ENCODE measurements at regions not wholly inside any gene's neighbourhood (a gene's known extent, or its start where the extent isn't known, plus 50 kb on each side); places are given as distances from the start of the nearest gene placed in this dataset.

DNA sequence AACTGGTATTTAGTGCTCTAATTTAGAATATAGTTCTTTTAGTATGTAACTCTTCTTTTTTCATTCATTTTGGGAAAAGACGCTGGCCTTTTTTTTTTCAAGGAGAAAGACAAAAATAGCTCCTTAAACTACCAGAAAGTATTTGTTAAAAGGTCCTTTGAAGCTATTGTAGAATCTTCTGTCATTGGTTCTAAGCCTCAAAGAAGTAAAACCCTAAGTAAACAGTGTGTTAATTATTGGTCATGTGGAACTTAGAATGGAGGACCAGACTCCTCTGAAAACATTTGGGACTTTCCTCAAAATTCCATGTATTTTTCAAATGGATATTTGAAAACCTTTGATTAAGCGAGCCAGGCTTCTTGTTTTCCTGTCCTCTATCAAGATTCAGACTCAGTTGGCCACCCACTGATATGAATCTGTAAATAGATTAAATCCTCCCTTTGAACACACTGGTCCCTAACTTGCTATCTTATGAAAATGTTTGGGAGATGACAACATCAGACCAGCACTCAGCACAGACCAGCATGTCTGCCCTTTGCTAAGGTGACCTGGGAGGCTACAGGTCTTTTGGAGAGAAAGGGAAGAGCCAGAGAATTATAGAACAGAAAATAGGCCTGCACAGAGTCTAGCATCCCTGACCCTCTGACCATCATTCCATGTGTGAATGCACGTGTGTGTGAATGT, 120.3 kb upstream of the GATA6 start:
- DNase-seq (ENCODE audit: insufficient read length, low spot score) (no peak), FAIRE-seq (no peak)
- no peak for TF ChIP-seq SPI1 (IDR thresholded peaks at IDR 0.05; ENCODE audit: low read depth, low read length)
- TF ChIP-seq POU2F2 (IDR thresholded peaks at IDR 0.05; ENCODE audit: low read depth, low read length) = no peak
- no peak for TF ChIP-seq POLR2AphosphoS5 (IDR thresholded peaks at IDR 0.05; ENCODE audit: low read depth, low read length)
- no peak for TF ChIP-seq TAF1 (IDR thresholded peaks at IDR 0.05; ENCODE audit: low read depth, low read length)
- TF ChIP-seq POLR2A (IDR thresholded peaks at IDR 0.05; ENCODE audit: low read depth, low read length) = no peak
- TF ChIP-seq PAX5 (IDR thresholded peaks at IDR 0.05; ENCODE audit: insufficient read depth, low read length, severe bottlenecking) = no peak

- TF ChIP-seq POLR2AphosphoS5 (IDR thresholded peaks at IDR 0.05; ENCODE audit: low read depth, low read length) (no peak), TAF1 (IDR thresholded peaks at IDR 0.05; ENCODE audit: low read depth, low read length) (no peak), POLR2A (IDR thresholded peaks at IDR 0.05; ENCODE audit: low read depth, low read length) (no peak), POU2F2 (IDR thresholded peaks at IDR 0.05; ENCODE audit: low read depth, low read length) (no peak), SPI1 (IDR thresholded peaks at IDR 0.05; ENCODE audit: low read depth, low read length) (no peak), PAX5 (IDR thresholded peaks at IDR 0.05; ENCODE audit: insufficient read depth, low read length, severe bottlenecking) (no peak)
- FAIRE-seq = no peak
- no peak for DNase-seq (ENCODE audit: insufficient read length, low spot score)
Measured at GRCh38 chr18:22052405-22053105, 116.8 kb upstream of the GATA6 start.

GRCh38 chr18:22055466-22056238, 113.7 kb upstream of the GATA6 start:
- DNase-seq (ENCODE audit: insufficient read length, low spot score) (no peak), FAIRE-seq (no peak)
- no peak for TF ChIP-seq TAF1 (IDR thresholded peaks at IDR 0.05; ENCODE audit: low read depth, low read length)
- no peak for TF ChIP-seq POU2F2 (IDR thresholded peaks at IDR 0.05; ENCODE audit: low read depth, low read length)
- no peak for TF ChIP-seq SPI1 (IDR thresholded peaks at IDR 0.05; ENCODE audit: low read depth, low read length)
- TF ChIP-seq POLR2A (IDR thresholded peaks at IDR 0.05; ENCODE audit: low read depth, low read length) = no peak
- TF ChIP-seq PAX5 (IDR thresholded peaks at IDR 0.05; ENCODE audit: insufficient read depth, low read length, severe bottlenecking) = no peak
- no peak for TF ChIP-seq POLR2AphosphoS5 (IDR thresholded peaks at IDR 0.05; ENCODE audit: low read depth, low read length)

DNA sequence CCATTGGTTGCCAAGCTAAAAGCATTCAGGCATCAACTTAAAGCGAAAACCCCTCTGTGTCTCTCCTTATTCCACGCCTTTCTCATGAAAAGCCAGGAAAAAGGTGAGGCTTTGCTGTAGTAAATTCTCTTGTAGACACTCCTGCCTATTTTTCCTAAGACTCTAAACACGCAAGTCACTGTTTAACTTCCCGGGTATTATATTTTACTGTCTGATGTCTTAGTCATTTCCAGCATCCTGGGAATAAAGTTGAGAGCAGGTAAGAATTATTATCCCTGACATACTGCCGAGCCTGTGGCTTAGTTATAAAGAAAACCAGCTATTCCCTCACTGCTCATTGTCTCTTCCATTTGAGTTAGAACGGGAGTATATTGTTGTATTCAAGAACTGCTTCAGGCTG, 112.4 kb upstream of the GATA6 start:
- no peak for TF ChIP-seq POLR2A (IDR thresholded peaks at IDR 0.05; ENCODE audit: low read depth, low read length)
- no peak for TF ChIP-seq TAF1 (IDR thresholded peaks at IDR 0.05; ENCODE audit: low read depth, low read length)
- no peak for TF ChIP-seq PAX5 (IDR thresholded peaks at IDR 0.05; ENCODE audit: insufficient read depth, low read length, severe bottlenecking)
- no peak for TF ChIP-seq POU2F2 (IDR thresholded peaks at IDR 0.05; ENCODE audit: low read depth, low read length)
- TF ChIP-seq POLR2AphosphoS5 (IDR thresholded peaks at IDR 0.05; ENCODE audit: low read depth, low read length) = no peak
- no peak for TF ChIP-seq SPI1 (IDR thresholded peaks at IDR 0.05; ENCODE audit: low read depth, low read length)
- FAIRE-seq (no peak), DNase-seq (ENCODE audit: insufficient read length, low spot score) (no peak)

- TF ChIP-seq PAX5 (IDR thresholded peaks at IDR 0.05; ENCODE audit: insufficient read depth, low read length, severe bottlenecking) (no peak), POU2F2 (IDR thresholded peaks at IDR 0.05; ENCODE audit: low read depth, low read length) (no peak), POLR2AphosphoS5 (IDR thresholded peaks at IDR 0.05; ENCODE audit: low read depth, low read length) (no peak), POLR2A (IDR thresholded peaks at IDR 0.05; ENCODE audit: low read depth, low read length) (no peak), TAF1 (IDR thresholded peaks at IDR 0.05; ENCODE audit: low read depth, low read length) (no peak), SPI1 (IDR thresholded peaks at IDR 0.05; ENCODE audit: low read depth, low read length) (no peak)
- FAIRE-seq (no peak), DNase-seq (ENCODE audit: insufficient read length, low spot score) (no peak)
Measured at GRCh38 chr18:22057908-22058527, 111.4 kb upstream of the GATA6 start.

GRCh38 chr18:22060361-22060760, 109.0 kb upstream of the GATA6 start:
- TF ChIP-seq POLR2AphosphoS5 (IDR thresholded peaks at IDR 0.05; ENCODE audit: low read depth, low read length) (no peak), PAX5 (IDR thresholded peaks at IDR 0.05; ENCODE audit: insufficient read depth, low read length, severe bottlenecking) (no peak), SPI1 (IDR thresholded peaks at IDR 0.05; ENCODE audit: low read depth, low read length) (no peak), TAF1 (IDR thresholded peaks at IDR 0.05; ENCODE audit: low read depth, low read length) (no peak), POU2F2 (IDR thresholded peaks at IDR 0.05; ENCODE audit: low read depth, low read length) (no peak), POLR2A (IDR thresholded peaks at IDR 0.05; ENCODE audit: low read depth, low read length) (no peak)
- DNase-seq (ENCODE audit: insufficient read length, low spot score) = no peak

DNA sequence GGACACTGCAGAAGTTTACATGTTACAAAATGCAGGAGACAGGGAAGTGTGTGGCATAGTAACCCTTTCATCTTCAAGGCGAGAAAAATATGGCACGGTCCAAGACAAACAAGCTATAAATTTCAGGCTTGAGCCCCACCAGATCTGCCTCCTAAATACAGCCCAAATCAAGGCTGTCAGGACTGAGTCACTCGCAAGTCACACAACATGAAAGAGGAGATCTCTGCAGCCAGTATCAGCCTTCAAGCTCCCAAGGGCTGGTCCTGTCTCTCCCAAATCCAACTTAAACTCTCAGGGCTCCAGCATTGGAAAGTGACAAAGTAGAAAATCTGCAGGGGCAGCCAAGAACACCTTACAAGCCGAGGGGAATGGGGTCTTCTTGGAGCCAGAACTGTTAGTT, 106.3 kb upstream of the GATA6 start:
- TF ChIP-seq SPI1 (IDR thresholded peaks at IDR 0.05; ENCODE audit: low read depth, low read length) = no peak
- no peak for TF ChIP-seq POLR2A (IDR thresholded peaks at IDR 0.05; ENCODE audit: low read depth, low read length)
- no peak for TF ChIP-seq TAF1 (IDR thresholded peaks at IDR 0.05; ENCODE audit: low read depth, low read length)
- TF ChIP-seq POU2F2 (IDR thresholded peaks at IDR 0.05; ENCODE audit: low read depth, low read length) = no peak
- no peak for TF ChIP-seq POLR2AphosphoS5 (IDR thresholded peaks at IDR 0.05; ENCODE audit: low read depth, low read length)
- no peak for TF ChIP-seq PAX5 (IDR thresholded peaks at IDR 0.05; ENCODE audit: insufficient read depth, low read length, severe bottlenecking)
- DNase-seq (ENCODE audit: insufficient read length, low spot score) (no peak), FAIRE-seq (no peak)

More at GRCh38 chr18:22060361-22060760, 109.0 kb upstream of the GATA6 start:
- no peak for FAIRE-seq

DNA sequence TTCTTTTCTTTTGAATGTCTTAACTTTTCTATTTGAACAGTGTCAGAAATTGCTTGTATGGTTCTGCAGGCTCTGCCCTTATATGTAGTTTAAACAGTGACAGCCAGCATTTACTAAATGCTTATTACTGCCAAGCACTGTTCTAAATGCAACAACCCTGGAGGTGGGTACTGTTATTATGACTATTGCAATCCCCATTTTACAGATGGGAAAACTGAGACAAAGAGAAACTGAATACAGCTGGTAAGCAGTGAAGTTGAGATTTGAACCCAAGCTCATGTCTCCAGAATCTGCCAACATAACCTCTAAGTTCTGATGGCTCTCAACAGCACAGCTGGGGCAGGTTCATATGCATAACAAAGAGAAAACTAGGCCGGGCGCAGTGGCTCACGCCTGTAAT, 105.7 kb upstream of the GATA6 start:
- TF ChIP-seq POU2F2 (IDR thresholded peaks at IDR 0.05; ENCODE audit: low read depth, low read length) (no peak), PAX5 (IDR thresholded peaks at IDR 0.05; ENCODE audit: insufficient read depth, low read length, severe bottlenecking) (no peak), POLR2AphosphoS5 (IDR thresholded peaks at IDR 0.05; ENCODE audit: low read depth, low read length) (no peak), POLR2A (IDR thresholded peaks at IDR 0.05; ENCODE audit: low read depth, low read length) (no peak)
- DNase-seq (ENCODE audit: insufficient read length, low spot score) (no peak), FAIRE-seq (no peak)
